HG02852 (cell line): ENCODE measurements at regions not wholly inside any gene's neighbourhood (a gene's known extent, or its start where the extent isn't known, plus 50 kb on each side); places are given as distances from the start of the nearest gene placed in this dataset.
"Not testable (repeated sequence)": the region's sequence is repeated elsewhere in the genome, so short reads cannot be mapped to it uniquely, and the experiment has no call there.

Source experiments
- ATAC-seq: cut with Tn5 transposase; IDR thresholded peaks from one replicate; pipeline ENCODE4 v1.9.1; 2021; ENCODE audit warnings: mild to moderate bottlenecking, moderate library complexity; ENCODE audit not compliant: unreplicated experiment

- no peak for ATAC-seq
These were observed 261.7 kb upstream of the GNPDA2 start for GRCh38 chr4:44988011-44988410.

- no peak for ATAC-seq
These were observed 259.6 kb upstream of the GNPDA2 start for GRCh38 chr4:44985938-44986337.

- ATAC-seq = no peak
These were observed 258.8 kb upstream of the GNPDA2 start for GRCh38 chr4:44985152-44985551.

- ATAC-seq = no peak
These were observed 257.7 kb upstream of the GNPDA2 start for GRCh38 chr4:44984083-44984482.

GRCh38 chr4:44983083-44983482 lies 256.7 kb upstream of the GNPDA2 start:
- ATAC-seq = no peak

- no peak for ATAC-seq
These were observed 251.7 kb upstream of the GNPDA2 start for GRCh38 chr4:44978020-44978419.

- ATAC-seq = no peak
These were observed 239.2 kb upstream of the GNPDA2 start for GRCh38 chr4:44965435-44966095.

- ATAC-seq = not testable (repeated sequence)
These were observed 237.7 kb upstream of the GNPDA2 start for GRCh38 chr4:44964086-44964485.

GRCh38 chr4:44961001-44961755 lies 234.8 kb upstream of the GNPDA2 start:
- ATAC-seq = no peak

- ATAC-seq = no peak
These were observed 205.4 kb upstream of the GNPDA2 start for GRCh38 chr4:44931720-44932119.

GRCh38 chr4:44928785-44929184 lies 202.4 kb upstream of the GNPDA2 start:
- no peak for ATAC-seq

- no peak for ATAC-seq
These were observed 201.3 kb upstream of the GNPDA2 start for GRCh38 chr4:44927399-44928380.

- no peak for ATAC-seq
These were observed 190.1 kb upstream of the GNPDA2 start for GRCh38 chr4:44916411-44916810.

- ATAC-seq = no peak
These were observed 188.4 kb upstream of the GNPDA2 start for GRCh38 chr4:44914748-44915147.

- ATAC-seq = no peak
These were observed 187.9 kb upstream of the GNPDA2 start for GRCh38 chr4:44914223-44914622.

GRCh38 chr4:44912980-44913379 lies 186.6 kb upstream of the GNPDA2 start:
- ATAC-seq = no peak

GRCh38 chr4:44908565-44908964 lies 182.2 kb upstream of the GNPDA2 start:
- no peak for ATAC-seq

- no peak for ATAC-seq
These were observed 145.9 kb upstream of the GNPDA2 start for GRCh38 chr4:44872246-44872645.

- ATAC-seq = no peak
These were observed 144.8 kb upstream of the GNPDA2 start for GRCh38 chr4:44871133-44871532.

GRCh38 chr4:44869985-44870384 lies 143.6 kb upstream of the GNPDA2 start:
- no peak for ATAC-seq

GRCh38 chr4:44869222-44869882 lies 143.0 kb upstream of the GNPDA2 start:
- no peak for ATAC-seq
